HG03280 (cell line): ENCODE measurements at regions not wholly inside any gene's neighbourhood (a gene's known extent, or its start where the extent isn't known, plus 50 kb on each side); places are given as distances from the start of the nearest gene placed in this dataset.

ENCODE experiments used
- ATAC-seq: cut with Tn5 transposase; IDR thresholded peaks from one replicate; pipeline ENCODE4 v1.9.1; 2021; ENCODE audit warnings: mild to moderate bottlenecking, moderate library complexity; ENCODE audit not compliant: unreplicated experiment

DNA sequence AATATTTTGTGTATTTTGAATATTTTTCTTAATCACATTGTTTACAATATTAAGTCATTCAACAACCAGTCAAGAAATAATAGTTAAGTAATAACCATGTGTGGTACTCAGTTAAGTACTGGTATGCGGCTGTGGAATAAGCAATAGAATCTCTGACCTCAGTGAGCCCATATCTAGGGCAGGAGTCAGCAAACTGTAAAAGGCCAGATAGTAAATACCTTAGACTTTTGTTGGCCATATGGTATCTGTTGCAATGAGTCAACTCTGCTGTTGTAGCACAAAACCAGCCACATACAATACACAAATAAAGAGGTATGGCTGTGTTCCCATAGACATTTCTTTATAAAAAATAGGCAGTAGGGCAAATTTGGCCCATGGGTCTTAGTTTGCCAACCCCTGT is 311.6 kb upstream of the SEMA3A start:
- no peak for ATAC-seq

DNA sequence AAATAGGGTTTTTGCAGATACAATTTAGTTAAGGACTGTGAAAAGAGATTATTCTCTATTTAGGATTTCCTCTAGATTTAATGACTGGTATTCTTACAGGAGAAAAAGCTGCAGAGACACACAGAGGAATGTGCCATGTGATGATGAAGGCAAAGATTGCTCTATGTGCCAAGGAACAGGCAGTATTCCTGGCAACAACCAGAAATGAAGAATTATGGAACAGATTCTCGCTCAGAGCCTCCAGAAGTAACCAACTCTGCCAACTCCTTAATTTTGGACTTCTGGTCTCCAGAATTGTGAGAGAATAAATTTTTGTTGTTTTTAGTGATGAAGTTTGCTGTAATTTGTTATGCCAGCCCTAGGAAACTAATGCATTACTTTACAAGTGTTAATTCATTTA is 307.6 kb upstream of the SEMA3A start:
- no peak for ATAC-seq

DNA sequence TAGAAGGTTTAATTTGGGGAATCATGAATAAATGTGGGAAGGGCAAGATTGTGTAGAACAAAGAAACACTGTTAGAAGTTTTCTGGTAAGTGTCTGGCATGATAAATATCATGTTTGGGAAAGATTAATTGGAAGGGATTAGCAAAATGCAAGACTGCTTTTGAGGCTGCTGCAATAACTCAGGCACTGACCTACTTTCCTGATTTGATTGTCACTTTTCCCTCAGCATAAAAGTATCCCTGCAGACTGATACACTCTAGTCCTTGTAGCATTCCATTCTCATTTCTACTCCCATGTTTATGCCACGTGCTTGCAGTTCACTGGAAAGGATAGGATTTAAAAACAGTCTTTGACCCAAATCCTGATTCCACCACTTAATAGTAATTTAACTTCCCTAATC is 303.3 kb upstream of the SEMA3A start:
- ATAC-seq, result no peak

DNA sequence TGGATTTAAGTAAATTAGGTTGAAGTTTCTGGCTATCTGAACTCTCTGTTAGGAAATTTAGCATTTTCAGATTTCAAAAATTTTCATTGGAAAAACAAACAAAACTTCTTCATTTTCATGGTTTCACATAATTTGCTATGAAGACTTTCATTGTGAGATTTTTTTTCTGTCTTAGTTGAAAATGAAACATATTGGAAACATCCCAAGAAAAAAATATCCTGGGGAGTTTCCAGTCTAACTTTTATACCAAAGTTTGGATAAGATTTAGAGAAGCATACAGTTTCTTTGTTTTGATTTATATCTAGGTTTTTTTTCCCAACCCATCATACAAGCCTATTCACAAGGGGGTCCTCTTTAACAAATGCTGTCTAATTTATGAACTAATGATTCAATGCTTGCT is 300.5 kb upstream of the SEMA3A start:
- no peak for ATAC-seq

DNA sequence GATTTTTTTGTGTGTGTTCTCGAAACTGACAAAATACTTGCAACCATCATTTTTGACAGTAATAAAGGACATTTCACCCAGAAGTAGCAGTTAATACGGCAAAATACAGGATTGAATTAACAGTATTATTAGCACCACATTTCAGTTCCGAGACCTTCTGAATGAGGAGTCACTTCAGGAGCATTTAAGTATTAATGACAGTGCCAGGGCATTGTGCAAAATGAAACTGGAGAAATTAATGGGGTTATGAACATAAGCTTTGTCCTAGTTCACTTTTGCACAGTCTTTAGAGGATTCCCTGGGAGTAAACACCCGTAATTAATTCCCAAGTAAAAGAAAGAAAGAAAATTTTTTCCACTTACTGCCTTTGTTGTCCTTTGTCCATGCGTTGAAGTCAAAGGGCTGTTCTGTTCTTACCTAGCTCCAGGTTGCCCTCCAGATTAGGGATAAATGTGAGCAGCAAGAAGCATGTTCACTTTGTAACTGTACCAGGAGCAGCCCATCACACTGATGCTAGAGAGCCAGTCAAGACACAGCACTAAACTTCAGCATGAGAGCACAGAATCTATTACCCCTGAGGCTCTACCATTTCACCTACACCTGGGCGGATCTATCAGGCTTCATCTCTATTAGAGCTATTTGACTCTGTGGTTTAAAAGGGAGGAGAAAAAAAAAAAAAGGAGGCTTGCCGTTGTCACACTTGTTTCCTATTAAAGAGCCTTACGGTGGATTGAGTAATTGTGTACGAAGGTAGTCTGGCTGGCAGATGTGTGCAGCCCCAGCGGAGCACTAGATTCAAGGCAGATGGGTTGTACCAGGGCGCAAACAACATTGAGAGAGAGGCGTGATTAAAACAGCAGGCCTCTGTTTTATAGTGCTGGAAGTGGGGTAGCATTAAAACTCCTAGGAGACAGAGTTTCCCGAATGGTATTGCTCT is 297.8 kb upstream of the SEMA3A start:
- ATAC-seq, result no peak

DNA sequence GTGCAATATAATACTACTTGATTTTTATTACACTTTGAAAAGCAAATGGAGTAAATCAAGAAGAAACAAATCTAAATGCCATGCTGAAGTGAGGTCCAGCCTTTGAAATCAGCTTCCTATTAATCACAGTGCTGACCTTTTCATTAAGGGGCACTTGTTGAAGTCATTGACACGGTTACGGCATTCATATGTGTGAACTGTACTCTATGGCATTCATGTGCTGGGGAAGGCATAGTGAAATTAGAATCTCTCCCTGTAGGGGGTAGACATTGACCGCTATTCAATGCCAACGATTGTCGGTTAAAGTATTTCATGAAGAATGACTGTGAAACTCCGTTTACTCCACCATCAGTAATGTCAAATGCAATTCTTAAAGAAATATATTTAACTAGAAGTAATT is 296.1 kb upstream of the SEMA3A start:
- ATAC-seq, result no peak

DNA sequence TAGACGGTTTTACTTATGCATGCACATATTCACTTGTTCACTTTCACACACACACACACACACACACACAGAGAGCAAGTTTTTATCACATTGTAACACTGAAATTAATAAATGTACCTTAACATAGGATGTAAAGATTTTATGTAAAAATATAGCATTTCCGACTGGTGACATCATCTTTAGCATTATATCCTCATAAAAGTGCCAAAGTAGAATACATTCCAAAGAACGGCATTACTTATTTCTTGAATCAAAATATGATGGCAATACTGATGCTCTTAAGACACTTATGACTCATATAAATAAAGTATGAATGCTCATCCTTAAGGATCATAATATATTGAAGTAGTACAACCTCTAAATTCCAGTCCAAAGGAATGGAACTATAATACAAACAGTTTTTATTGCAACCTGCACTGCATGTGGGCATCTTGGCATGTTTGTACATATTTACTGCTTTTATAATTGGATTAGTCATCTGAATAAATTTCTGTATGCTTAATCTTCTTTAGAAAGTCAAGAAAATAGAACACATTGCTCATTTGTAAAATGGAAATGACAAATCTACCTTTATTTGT is 290.0 kb upstream of the SEMA3A start:
- ATAC-seq, result no peak

DNA sequence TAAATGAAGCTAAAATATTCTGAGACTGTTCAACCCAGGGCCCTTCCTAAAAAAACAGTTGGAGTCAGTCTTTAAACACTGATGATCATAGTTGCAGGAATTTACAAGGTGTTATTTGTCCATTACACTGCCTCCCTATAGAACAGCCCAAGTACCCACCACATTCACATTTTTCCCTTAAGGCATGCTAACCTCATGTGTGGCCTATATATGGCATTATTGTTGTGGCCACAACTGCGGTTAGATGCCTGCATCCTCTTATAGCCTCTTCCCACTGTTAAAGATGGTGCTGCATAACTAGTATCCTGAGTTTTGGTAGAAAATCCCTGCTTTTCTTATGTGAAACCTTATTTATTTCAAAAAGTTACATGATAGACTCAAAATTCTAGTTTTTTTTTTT is 287.9 kb upstream of the SEMA3A start:
- ATAC-seq, result no peak

DNA sequence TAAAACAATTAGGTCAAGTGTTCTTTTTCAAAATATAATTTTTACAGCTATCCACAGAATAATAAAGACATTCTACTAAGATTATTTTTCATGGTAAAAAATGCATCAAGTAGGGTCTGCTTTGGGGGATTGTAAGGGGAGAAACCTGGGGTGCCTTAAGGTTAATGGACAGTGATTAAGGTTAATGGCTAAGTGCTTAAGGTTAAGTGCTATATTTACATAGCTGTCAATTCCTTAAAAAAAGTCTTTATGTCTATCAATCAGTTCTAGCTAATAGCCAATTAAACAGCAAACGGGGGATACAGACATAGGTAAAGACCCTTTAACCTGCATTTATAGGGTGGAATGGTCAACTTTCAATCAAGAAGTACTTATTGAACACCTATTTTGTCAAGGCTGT is 284.5 kb upstream of the SEMA3A start:
- no peak for ATAC-seq

DNA sequence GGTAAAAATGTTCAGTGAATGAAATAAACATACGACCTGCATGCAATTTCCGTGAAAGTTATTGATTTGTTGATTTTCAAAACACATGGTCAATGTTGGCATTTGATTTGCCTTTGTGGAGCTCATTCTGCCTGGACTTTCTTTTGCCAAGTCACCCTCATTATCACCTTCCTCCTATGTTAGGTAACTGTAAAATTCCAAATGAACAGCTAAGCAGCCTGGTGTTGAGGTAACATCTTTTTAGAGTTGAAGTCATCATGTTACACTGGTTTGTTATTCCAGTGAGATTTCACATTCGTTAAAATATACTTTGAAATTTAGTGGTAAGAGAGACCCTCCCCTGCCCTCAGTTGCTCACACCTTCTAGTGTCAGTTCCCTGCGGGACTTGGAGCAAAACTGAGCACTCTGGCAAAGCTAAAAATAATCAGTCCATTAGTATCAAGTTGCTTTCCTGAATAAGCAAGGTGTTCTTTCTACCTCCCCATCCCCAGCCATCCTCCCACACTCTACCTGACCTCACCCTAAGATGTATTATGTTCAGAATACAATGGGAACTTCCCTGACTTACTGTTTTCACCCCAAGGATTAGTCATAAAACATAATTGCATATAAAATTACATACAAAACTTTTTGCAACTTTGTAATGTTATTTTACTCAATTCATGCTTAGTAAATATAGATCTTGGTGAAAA is 283.3 kb upstream of the SEMA3A start:
- ATAC-seq, result no peak

DNA sequence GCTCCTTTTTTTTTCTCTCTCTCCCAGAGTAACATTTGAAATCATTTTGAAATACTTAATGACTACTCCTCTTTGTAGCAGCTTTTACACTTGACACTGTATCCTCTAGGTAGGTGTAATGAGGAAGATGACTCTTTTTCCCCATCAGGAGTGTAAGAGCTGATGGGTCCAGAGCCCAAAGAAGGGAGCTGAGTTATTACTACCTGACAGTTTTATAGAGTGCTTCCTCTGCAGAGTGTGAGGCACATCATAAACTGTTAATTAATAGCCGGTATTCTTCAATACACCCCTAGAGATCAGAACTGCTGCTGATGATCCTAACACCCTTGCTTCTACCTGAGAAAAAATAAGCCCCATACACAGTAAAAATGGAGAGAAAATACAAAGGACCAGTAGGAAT is 279.8 kb upstream of the SEMA3A start:
- ATAC-seq, result no peak

DNA sequence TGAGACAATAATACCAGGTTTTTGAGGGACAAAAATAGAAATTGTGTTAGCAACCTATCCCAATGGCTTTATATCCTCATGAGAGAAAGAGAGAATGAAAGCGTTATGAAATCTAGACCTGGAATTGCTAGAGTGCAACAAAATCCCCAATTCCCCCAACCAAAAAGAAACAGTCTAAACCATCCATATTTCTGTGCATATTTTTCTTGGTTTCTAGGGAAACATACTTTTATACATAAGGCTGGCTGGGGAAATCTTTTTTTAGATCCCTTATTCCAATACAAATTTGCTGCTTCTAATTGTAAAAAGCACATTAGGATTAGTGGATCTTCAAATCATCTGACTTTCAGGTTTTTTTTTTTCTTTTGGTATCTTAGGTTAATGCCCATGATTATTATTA is 277.0 kb upstream of the SEMA3A start:
- no peak for ATAC-seq

DNA sequence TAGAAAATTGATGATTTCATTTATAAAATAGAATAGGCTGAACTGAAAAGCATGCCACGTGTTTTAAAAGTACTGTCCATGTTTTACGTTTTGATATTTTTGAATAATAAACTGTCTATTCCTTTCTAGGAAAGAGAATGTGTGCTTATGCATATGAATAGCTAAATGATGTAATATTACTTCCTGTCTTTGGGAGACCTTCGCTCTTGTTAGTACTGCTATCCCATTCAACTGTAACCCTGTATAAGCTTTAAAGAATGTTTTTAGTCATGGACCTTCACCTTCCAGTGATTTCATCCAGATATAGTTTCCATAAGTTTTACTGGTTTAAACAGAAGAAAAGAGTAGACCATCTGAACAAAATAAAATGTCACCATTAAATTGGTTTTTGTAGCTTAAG is 274.4 kb upstream of the SEMA3A start:
- no peak for ATAC-seq

DNA sequence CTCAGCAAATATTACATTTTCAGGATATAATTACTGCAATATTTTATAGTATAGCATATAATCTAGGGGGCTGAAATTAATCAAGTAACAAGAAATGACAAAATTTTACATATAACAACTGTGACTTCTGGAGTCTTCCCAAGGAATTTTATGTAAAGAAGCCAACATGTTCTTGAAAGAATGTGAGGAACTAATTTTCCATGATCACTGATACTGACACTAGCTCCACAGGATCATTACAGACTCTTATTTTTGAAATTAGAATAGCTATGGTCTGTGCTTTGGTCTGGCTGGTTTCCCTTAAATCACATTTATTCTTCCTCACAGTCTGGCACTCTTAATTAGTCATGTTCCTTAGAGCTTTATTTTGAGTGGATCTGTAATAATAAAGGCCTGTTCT is 267.7 kb upstream of the SEMA3A start:
- no peak for ATAC-seq

DNA sequence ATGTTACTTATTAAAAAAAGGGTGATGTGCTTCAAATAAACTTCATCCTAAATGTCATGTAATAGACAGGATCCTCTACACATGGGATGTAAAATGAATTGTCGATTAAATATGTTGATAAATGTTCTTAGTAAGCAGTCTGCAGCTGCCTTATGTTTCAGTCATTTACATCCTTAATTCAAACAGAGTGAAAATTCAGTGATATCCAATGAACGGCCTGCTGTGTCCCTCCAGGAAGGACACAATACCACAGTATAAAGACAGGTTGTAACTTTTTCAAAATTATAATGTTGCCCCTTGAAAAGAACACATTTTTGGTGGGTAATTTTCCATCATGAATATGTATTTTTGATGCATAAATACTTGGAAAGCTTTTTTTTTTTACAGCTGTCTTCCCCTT is 266.5 kb upstream of the SEMA3A start:
- ATAC-seq, result no peak

DNA sequence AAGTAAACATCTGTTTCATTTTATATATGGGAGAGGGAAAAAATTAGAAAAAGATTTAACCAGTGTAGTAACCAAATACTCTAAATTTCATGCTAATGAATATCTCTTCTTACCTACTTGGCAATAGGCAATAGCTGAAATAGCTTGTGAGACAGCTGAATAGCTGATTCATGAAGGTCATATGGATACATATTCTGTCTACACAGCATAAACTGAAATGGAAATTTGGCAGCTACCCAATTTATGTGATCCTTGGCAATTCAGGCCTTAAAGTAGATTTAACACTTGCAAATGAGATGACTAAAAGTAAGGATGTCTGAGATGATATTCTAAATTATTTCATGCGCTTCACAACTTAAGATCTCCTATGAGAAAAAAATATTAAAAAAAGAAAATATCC is 261.2 kb upstream of the SEMA3A start:
- ATAC-seq, result no peak

DNA sequence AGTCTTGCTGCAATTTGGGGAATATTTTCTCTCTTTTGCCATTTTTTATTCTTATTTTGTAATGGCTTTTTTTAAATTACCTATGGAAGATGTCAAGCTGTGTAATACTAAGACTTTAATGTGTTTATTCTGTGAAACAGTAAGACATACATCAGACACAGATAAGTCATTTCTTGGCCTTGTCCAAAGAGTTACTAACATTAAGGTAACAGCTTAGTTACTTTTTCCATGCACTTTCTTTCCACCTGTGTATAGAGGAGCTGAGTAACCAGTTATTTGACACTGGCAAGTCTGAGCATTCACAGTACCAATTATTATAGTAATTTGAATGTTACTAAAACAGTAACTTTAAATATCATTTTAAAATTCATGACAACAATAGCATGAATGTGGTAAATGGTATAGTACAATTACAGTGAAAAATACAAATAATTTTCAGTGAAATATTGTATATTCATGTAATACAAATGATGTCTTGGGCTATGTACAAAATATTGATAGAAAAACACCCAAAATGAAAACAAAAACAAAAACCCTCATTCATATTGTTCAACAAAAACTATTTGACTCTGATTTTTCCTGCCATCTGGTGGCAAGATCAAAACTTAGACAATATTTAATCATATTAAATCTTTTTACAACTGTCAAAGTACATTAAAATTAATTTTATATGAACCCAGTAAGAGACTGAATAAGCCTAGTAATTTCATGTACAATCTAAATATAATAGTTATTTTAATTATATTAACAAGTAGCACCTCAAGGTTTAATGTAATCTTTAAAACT is 259.8 kb upstream of the SEMA3A start:
- no peak for ATAC-seq

DNA sequence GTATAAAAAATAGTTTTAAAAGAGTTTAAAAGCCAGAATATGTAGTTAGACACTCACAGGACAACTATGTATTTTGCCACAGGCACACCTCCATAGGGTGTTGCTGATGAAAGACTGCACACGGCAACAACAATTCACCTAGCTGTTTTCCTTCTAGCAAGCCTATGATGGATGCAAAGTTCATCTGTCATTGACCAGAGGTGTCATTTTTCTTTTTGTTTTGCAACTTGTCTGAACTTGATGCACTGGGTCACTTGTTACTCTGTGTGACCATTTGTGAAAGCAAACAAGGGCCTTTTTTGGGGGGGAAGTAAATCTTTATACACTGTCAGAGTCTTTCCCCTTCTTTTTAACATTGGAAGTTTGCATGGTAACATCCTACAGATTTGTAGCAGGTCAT is 258.0 kb upstream of the SEMA3A start:
- ATAC-seq, result no peak

DNA sequence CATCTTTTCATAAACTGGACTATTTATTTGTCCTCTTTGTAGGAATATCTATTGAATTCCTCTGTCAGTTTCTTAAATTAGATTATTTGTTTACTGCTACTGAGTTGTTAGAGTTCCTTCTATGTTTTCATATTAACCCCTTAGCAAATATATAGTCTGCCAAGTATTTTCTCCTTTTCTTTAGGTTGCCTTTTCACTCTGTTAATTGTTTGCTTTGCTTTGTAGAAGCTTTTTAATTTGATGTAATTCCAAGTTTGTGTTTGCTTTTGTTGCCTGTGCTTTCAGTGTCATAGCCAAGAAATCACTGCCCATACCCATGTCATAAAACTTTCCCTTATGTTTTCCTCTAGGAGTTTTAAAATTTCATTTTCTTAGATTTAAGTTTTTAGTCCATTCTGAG is 256.2 kb upstream of the SEMA3A start:
- no peak for ATAC-seq

DNA sequence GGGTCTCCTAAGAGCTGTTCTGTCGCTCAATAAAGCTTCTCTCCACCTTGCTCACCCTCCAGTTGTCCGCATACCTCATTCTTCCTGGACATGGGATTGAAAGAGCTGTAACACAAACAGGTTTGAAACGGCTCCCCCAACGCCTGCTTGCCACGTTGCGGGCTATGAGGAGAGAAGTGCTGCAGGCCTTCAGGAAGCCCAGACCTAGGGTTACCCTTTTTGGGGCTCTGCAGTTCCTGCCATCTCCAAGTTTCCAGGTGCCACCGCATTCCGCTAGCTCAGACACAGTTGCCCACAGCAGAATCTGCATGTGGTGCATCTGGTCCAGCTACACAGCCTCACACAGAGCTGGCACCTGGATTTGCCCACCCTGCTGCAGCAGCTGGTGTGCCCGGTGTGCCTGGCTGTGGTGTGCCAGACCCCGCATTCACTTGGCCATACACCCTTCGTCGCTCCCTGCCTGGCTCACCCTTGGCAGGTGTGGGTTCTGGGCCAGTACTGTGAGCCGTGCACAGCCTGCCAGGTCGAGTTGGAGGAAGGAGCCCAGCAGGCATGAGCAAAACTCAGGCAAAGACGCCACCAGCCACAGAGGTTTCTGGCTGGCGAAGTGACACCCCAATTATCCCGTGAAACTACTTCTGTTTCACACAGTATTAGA is 253.2 kb upstream of the SEMA3A start:
- ATAC-seq, result no peak

DNA sequence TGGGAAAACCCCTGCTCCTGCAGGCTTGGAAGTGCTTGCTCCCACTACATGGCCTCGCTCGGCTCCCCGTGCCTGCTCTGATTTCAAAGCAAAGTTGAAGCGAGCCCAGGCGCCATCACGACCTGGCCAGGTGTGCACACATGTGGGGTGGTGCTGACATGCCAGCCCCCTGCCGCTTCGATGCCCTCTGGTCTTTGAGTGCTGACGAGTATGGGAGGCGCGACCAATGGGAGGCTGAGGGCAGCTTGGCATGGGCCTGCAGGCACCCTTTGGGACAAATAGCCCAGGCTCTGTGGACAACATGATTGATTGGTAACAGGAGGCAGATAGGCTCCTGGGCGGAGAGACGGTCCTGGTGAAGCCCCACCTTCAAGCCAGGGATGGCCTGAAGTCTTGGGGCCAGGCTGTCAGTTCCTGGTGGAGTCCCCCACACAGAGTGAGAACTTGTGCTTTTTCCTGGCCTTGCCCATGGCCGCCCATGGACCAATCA is 252.4 kb upstream of the SEMA3A start:
- no peak for ATAC-seq
